SW 1271 (cell line): ENCODE measurements at regions not wholly inside any gene's neighbourhood (a gene's known extent, or its start where the extent isn't known, plus 50 kb on each side); places are given as distances from the start of the nearest gene placed in this dataset.
"Not testable (repeated sequence)": the region's sequence is repeated elsewhere in the genome, so short reads cannot be mapped to it uniquely, and the experiment has no call there.

Experiments
- DNase-seq, 2 experiments: peaks; one replicate each; lab custom pipeline; 2025; lab: John Stamatoyannopoulos, UW

DNA sequence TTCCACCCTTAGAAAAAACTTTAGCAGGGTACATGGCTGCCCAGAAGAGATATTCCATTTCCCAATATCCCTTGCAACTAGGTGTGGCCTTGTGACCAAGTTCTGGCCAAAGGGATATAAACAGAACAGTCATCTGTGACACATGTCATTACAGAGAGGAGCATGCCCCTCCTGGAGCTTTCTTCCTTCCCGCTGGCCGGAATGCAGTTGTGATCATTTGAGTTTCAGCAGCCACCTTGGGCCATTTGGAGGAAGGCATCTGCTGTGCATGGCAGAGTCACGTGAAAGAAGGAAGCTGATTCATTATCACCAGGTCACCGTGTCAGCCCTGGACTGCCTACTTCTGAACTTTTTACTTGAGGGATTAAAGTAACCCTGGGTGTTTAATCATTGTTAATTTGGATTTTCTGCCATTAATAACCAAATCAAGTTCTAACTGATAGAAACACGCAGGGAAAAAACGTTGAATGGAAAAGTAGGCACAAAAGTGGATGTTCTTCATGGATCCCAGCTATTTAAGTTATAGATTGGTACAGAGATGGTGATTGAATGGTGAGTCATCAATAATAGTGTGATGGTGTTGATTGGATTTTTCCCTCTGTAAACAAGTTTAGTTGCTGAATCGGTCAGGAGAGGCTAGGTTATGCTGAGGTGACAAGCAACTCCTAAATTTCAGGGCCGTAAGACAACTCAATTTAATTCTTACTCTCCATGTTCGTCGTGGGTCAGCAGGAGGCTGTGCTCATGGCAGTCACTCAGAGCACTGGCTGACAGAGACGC, 80.7 kb upstream of the CCDC167 start:
- no peak for DNase-seq

DNA sequence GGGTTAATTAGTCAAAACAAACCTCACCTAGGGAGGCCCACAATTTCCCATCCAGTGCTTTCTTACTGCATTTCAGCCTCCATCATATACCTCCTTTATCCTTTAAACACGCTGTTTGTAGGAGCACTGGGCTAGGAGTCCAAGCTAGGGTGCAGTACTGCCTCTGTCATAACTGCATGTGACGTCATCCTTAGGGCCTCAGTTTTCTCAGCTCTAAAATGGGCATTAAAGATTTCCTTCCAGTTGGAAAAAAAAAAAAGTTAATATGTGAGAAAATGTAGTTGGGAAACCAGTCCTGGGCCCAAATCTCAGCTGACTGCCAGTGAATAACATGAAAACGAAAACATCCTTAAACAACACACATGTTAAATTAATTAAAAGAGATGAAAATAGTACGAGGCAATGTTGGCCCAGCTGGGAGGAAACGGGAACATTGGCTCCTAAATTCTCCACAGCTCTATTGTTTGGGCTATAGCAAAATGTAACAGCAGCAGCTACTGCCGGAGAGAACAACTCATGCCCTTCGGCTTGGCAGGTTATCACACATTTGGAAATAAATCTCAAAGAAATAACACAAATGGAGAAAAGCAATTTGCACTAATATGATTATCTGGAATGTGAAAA, 79.9 kb upstream of the CCDC167 start:
- DNase-seq, result no peak

DNA sequence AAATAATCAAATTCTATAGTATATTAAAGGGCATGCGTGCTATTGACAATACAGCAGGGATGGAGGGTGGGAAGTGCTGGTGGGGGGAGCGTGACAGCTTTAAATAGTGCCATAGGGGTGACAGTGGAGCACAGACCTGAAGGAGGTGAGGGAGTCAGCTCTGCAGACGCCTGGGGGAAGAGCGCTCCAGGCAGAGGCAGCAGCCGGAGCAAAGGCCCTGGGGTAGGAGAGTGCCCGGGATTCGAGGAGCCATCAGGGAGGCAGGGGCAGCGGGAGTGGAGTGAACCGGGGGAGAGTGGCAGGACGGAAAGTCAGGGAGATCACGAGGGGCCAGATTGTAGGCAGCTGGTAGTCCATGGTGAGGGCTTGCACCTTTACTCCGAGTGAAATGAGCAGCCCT, 78.4 kb upstream of the CCDC167 start:
- DNase-seq, result no peak

GRCh38 chr6:37576336-37576737, 76.6 kb upstream of the CCDC167 start:
- peak; percentile 55 to 83 for DNase-seq

DNA sequence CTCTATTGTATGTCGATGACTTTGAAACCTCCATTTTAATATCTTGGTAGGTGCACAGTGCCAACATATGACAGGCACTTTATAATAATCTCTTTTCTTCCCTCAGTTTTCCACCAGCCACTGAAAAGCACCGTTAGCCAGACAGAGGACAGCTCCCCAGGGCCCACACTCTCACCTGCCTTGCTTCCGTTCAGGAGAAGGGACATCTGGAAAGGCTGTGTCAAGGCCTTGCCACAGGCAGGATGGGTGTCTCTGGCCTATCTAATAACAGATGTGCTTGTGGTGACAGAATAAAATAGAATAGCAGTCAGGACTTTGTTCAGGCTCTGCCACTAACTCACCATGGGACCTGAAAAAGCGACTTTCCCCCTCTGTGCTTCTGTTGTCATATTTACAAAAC, 75.5 kb upstream of the CCDC167 start:
- no peak for DNase-seq

GRCh38 chr6:37572334-37572733, 72.6 kb upstream of the CCDC167 start:
- no peak for DNase-seq

DNA sequence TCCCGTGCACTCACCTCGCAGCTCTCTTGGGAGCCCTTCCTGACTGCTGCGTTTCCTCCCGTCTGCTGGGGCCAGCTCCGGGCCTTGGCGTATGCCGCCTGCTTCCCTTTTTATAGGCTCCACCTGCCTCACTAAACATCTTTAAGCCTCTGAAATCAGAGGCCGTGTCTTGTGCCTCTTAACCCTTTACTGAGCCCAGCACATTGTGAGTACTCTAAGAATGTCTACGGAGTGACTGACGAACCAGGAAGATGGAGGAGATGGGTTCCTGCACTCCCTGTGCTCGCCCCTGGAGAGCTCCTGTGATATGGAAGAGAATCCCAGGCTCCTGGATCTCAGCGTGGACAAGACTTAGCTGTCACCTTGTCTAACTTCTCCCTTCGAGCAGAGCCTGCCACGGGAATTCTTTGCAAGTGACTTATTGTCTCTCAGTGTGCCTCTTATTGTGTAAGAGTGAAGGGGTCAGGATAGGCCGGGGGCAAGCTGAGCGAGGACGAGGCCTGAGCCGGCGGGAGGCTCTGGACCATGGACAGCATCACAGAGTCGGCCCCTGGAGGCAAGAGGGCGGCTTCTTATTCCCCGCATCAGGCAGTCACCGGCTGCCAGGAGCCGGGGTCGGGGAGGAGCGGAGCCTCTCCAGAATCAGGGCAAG, 70.9 kb upstream of the CCDC167 start:
- DNase-seq, result no peak

GRCh38 chr6:37569743-37570481, 70.2 kb upstream of the CCDC167 start:
- no peak for DNase-seq

GRCh38 chr6:37569317-37569716, 69.6 kb upstream of the CCDC167 start:
- no peak for DNase-seq

- no peak for DNase-seq
Measured at GRCh38 chr6:37566950-37567349, 67.3 kb upstream of the CCDC167 start.

DNA sequence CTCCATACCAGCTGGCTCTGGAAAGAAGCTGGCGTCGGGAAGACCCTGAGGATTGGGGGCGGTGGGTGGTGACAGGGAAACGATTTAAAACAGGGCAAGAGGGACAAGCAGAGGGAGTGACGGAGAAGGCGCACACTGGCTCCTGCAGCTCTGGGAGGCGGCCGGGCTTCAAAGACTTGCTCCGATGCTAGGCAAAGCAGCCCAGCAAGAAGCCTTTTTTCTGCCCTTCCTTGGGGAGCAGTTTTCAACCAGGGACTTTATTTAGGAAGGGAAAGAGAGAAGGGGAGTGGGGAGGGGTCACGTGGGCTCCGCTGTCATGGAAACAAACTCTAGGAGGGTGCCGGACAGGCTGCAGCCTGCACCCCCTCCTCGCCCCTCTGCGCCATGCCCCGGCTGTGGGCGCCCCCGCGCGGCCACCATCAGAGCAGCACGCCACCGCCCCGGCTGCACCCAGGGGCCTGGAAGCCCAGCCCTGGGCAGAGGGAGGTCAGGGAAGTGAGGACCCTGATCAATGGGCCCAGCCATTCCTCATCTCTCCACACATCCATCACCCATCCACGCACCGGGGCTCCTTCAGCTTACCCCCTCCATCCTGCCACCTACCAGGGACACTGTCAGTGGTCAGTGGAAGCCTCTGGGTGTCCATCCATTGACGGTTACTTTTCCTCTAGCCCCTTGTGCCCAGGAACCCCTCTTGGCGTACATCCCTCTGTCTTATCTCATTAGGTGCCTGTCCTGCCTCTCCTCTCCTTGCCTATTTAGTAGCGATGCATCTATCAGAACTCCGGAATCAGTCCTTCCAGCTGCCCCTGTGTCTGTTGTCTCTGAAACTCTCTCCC, 66.6 kb upstream of the CCDC167 start:
- no peak for DNase-seq

- no peak for DNase-seq
Measured at GRCh38 chr6:37565267-37566110, 65.8 kb upstream of the CCDC167 start.

DNA sequence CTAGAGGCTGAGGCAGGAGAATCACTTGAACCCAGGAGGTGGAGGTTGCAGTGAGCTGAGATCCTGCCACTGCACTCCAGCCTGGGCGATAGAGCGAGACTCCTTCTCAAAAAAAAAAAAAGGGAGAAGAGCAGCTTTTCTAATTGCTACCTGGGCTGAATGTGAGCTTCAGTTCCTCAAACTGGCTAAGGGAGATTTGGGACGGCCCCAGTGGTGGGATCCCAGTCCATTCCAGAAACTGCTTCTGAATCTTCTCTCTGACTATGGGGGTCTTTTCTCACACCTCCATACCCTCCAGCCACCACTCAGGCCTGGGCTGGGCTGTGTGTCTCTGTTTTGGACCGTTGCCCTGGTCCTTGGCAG, 63.2 kb upstream of the CCDC167 start:
- DNase-seq, result not testable (repeated sequence)

- no peak for DNase-seq
Measured at GRCh38 chr6:37561361-37561760, 61.7 kb upstream of the CCDC167 start.

DNA sequence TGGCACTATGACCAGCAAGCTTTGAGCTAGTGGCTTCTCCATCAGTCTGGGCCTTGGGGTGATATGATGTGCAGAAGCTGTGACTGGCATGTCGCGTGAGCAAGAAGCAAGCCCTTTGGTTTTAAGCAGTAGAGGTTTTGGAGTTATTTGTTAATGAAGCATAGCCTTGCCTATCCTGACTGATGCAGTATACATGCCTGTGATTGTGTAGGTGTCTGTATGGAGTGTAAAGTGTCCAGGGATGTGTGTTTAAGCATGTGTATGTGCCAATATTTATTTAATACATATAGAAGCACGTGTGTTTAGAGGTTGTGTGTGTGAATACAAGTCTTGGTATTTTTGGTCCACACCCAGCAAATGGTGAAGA, 61.0 kb upstream of the CCDC167 start:
- no peak for DNase-seq

DNA sequence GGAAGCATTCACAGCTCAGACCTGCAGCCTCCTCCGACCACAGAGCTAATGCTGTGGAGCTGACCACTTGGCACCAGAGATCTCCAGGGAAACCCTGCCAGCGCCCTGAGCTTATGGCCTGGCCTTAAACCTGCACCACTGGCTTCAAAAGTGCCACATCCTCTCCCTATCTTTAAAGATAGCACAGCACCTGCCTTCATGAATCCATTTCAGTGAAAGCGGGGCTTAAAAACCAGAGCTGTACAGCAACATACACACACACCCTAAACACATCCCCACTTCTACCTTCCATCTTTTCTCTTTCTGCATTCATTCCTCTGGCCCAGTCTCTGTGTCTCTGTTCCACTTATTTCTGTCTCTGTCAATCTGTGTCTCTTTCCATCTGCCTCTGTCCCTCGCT, 59.8 kb upstream of the CCDC167 start:
- no peak for DNase-seq

DNA sequence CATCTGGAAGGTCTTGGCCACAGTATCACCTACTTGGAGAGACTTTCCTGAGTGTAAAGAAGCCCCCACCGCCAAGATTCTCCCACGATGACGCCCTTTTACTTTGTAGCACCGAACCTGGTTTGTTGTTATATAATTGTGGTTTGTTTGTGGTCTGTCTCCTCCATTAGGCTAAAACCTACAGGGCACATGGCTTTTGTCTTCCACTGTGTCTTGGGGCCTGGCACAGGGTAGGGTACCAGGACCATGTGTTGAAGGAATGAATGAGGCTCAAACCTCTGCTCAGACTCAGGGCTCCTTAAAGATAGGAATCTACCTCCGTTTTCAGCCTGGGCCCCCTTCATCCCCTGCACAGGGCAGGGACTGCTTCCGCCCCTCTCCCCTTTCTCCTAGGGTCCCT, 59.4 kb upstream of the CCDC167 start:
- DNase-seq, result no peak

DNA sequence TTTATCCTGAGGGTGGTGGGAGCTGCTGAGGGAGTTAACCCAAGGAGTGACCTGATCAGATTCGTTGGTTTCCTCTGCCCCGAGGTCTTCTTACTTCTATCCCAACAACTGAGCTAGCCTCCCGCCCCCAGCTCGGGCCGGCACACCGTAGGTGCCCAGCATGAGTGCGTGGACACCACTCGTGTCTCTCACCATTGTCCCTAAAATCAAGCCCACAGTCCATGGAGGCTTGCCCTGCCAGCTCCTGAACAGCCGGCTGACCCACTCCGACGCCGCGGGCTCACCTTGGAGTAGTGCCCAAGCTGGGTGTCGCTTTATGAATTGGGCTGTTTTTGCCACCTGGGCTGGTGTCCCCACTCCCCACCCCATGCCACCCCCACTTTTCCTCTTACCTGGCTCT, 59.0 kb upstream of the CCDC167 start:
- no peak for DNase-seq

DNA sequence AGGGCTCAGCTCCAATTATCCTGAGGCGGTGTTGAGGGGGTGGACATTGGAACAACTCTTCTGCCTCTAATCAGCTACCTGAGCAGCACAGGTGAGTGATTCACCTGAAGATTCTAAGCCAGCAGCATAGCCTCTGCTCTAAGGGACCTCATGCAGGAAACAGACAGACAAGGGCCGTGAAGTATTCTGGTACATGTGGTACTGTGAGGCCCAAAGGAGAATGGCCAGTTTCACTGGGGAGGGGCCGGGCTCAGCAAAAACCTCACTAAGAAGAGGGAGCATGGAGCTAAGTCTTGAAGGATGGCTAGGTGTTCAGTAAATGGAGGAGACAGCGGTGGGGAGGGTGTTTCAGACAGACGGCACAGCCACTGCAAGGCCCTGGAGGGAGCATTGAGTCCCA, 58.5 kb upstream of the CCDC167 start:
- DNase-seq, result no peak

- DNase-seq, result no peak
Measured at GRCh38 chr6:37557645-37558114, 58.0 kb upstream of the CCDC167 start.
